HG03175 (cell line): ENCODE measurements at regions not wholly inside any gene's neighbourhood (a gene's known extent, or its start where the extent isn't known, plus 50 kb on each side); places are given as distances from the start of the nearest gene placed in this dataset.

Experiments used
- ATAC-seq: cut with Tn5 transposase; IDR thresholded peaks from one replicate; pipeline ENCODE4 v1.9.1; 2021; ENCODE audit warnings: mild to moderate bottlenecking, moderate library complexity; ENCODE audit not compliant: unreplicated experiment

DNA sequence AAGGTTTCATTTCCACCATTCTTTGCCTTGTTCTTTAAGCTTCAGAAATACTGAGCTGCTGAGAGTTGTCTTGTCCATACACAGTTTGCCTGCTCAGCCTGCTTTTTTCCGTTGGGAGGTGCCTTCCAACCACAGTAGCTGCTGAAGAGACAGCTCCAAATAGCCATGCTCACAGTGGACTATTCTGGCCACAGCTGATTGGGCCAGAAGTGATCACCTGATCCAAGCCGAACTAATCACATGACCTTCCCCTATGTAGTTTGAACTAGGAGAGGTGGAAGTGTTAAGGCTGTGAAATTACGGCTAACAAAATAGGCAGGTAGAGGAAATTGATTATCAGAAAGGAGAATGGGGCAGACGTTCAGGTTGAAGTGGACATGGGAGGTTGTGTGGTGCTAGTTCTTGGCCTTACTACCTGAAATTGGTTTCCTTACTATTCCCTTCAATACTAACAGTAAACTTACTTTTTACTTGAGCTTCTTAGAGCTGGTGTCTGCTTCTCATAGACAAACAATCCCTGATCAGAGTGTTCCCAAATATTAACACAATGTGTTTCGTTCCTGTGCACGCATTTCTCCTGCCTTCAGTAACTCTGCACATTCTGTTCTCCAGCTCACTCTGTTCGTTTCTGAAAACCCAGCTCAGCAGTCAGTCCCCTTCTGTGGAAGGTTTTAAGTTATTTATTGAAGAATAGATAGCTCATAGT, 136.1 kb downstream of the RWDD3 start:
- ATAC-seq = no peak

DNA sequence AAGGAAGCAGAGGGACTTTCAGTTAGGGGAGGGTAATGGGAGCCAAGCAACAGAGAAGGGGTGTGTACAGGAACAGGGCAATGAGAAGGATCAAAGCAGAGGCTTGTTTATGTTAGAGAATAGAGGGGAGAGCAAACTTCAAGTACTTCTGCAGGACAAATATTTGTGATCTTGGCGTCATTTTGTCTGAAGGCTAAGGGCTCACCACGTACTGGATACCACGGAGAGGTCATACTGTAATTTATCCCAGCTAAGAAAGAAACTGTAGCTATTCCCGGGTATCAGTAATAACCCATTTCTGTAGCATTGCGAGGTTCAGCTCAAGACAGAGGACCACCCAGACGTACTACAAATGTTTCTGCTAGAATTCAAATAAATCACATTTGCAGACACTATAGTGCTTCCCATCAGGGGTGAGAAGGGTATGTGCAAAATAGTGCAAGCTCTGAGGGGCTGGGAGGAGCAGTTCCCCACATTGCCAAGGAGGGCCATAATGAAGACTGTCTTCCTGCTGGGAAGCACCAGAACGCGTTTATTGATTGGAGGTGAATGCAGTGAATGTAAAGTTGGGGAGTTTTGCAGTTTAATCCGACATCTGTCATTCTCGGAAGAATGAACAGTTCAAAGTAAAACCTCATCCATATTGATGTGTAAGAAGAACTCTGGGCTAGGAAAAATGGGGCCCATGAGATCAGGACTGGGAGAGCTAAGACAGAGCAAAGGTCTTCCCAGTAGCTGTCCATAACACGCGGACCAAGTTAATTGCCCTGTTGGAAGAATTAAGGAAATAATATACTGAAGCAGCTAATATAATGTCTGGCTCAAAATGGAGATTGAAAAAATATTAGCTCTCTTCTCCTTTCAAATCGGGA, 136.9 kb downstream of the RWDD3 start:
- no peak for ATAC-seq

DNA sequence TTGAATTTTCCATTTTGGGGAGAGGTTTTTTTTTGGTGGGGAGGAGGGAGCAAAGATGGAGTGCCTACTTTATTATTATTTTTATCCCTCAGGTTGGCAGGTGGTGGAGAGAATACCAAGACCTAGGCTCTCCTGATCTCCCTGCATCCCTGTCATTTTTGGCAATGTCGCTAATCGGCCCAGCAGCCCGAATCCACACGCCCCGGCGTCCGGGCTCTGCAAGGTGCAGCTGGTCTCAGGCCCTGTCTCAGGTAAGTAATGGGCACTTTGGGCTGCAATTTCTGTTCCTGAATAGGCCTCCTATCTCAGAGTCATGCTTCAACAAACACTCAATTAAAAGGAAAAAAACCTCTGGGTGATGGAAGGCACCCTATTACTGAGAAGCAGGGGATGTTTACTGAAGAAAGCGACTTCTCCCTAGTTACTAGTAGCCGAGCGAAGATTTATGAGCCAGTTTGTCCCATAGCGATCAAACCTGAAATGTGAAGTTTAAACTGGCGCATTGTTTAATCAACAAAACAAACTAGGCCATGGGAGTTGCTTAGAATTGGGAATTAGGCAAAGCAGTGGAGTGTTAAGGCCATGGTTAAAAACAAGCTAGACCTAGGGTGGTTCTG, 137.8 kb downstream of the RWDD3 start:
- ATAC-seq = no peak

DNA sequence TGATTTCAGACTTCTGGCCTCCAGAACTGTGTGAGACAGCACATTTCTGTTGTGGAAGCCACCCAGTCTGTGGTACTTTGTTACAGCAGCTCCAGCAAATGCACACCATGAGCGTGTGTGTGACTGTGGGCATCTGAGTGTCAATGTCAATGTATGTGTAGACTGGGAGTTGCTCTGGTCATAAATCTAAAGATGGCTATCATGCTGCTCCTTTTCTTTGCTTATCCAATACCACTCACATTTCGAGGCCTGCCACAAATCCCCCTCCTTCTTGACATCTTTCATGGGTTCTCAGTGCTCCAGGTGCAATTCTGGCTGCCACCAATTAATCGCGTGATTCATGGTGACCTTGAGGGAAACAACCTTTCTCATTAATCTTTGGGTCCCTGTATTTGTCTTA, 141.2 kb downstream of the RWDD3 start:
- ATAC-seq = no peak

DNA sequence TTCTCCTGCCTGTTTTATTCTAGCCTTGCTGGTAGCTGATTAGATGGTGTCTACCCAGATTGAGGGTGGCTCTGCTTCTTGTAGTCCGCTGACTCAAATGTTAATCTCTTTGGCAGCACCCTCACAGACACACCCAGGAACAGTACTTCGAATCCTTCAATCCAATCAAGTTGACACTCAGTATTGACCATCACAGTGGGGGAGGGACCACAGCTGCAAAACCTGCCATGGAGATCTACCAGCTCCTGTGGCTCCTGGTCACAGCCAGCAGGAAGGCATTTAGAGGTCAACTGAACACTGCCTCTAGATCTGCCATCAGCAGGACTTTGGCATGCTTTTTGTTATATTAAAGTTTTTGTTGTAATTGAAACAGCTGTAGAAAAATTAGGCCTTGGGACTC, 146.9 kb downstream of the RWDD3 start:
- no peak for ATAC-seq

DNA sequence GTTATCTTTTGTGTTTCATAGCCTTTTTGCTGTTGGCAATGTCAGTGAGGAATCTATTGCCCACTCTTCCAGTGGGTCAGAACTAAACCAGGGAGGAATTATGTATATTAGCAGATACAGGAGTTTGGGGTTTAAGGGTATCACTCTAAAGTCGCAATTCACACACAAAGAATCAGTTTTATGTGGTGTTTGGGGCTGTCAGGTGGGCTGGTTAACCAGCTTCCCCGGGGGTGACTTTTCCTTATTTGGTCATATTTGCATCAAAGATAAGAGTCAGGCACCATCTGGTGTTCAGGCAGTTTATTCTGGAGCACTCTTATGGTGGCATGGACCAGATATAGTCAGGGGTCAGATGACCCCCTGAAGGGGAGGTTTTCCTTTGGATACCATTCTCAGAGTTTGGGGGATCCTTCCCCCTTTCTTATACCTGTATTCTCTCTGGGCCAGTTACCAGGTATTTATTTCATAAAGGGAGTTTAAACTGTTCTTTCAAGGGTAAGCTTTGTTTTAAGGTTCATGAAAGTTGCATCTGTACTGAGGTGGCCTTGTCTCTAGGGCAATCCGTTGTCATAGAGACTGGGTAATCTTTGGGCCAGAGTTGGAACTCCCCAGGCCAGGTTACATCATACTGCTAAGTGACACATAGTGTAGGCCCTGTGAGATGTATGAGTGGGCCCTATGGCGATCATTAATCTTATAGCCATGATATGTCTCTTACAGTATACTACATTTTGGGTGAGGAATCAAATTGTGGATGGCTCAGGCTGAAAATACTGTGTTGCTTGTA, 148.2 kb downstream of the RWDD3 start:
- ATAC-seq = no peak

DNA sequence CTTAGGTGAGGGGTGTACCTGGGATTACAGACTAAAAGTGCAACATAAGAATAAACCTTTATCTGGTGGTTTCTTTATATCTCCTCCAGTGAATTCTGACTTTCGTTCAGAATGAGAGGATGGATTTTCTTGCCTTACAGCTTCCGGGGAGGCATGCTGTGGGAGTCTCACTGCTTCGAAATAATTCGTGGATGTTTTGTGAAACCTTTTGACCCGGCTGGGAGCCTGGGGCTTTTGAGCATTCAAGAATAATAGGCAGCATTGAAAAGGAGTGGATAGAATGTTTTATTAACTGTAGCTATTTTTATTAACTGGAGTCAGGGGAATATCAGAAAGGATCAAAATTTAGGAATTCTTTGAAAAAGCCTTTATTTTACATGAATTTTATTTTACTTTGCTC, 149.1 kb downstream of the RWDD3 start:
- no peak for ATAC-seq

DNA sequence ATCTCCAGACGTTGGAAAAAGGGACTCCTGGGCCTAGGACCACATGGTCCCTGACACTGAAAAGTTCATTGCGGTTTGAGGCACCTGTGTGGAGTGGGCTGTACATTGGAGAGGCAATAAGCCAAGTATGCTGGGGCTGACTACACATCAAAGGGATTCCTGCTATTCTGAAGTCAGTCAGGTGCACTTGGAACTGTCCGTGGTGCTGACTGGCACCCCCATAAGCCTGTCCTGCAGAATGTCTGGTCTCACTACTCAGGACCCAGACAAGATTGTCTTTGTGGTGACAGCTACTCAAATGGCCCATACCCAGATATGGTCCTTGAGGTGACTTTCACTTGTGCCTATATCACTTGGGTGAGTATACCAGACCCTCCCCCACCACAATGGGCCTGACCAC, 150.6 kb downstream of the RWDD3 start:
- ATAC-seq = no peak

DNA sequence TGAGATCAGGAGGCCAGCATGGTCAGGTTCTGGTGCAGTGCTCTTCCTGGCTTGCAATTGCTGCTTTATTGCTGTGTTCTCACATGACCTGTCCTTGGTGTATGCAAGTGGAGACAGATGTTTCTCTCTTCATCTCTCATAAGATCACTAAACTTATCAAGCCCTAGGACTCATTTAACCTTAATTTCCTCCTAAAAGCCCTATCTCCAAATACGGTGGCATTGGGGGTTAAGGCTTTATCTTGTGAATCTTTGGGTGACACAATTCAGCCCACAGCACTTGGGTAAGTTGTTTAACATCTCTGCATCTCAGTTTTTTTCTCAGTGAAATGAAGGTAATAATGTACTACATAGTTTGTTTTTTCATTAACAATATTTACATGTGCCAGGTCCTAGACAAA, 152.4 kb downstream of the RWDD3 start:
- ATAC-seq = no peak

DNA sequence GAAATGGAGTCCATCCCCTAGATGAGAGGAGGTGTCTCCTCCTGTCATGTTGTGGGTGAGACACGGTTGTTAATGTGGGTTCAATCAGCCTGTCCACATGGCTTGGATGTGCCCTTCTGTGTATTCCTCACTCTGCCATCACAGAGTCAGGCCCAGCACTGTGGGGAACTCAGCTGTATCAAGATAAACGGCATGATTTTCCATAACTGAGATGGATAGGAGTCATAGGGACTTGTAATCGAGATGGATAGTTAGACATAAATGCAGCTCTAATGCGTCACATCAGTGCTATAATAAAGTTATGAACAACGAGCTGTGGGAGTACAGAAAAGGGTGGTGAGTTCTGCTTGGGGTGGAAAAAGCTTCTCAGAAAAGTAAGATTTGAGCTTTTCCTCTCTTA, 152.9 kb downstream of the RWDD3 start:
- ATAC-seq = no peak

DNA sequence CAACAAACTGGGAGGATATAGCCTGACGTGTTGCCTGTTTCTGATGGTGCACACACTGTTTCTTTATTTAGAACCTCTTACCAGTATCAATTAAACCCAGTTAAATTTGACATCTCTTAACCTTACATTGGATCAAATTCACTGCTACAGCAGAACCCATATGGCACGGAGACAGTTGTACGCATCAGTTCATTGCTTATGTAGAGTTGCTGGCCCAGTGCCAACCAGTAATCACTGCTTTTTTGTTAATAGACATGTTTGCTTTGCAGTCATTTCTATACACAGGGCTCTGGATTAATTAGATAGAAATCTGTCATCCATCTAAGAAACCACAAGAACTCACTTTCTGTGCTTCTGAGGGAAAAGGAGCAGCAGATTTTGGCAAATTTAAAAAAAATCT, 154.0 kb downstream of the RWDD3 start:
- ATAC-seq = no peak

DNA sequence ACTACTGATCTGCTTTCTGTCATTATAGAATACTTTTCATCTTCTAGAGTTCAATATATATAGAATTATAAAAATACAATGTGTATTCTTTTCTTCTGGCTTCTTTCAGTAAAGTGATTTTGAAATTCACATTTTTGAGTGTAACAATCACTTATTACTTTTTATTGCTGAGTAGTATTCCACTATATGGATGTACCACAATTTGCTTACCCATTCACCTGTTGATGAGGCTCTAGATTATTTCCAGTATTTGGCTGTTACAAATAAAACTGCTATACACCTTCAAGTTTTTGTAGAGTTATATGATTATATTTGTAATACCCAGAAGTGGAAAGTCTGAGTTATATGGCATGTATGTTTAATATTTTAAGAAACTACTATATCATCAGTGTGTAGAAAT, 159.4 kb downstream of the RWDD3 start:
- no peak for ATAC-seq

DNA sequence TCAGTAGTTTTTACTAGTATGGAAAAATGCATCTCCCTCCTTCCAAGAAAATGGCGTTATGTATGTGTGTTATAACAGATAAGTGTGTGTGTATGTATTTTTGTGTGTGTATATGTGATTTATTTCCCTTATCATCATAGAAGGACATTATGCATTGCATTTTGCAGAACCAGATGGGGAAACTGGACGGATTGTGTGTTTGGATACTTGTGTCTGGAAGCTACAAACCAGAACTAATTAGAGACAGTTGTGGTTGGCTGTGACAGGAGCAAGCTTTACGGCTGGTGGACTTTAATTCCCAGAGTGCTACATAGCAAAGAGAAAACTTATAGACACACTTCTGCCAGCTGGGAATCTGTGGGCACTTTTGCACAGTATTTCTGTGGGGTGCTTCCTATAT, 162.5 kb downstream of the RWDD3 start:
- no peak for ATAC-seq

DNA sequence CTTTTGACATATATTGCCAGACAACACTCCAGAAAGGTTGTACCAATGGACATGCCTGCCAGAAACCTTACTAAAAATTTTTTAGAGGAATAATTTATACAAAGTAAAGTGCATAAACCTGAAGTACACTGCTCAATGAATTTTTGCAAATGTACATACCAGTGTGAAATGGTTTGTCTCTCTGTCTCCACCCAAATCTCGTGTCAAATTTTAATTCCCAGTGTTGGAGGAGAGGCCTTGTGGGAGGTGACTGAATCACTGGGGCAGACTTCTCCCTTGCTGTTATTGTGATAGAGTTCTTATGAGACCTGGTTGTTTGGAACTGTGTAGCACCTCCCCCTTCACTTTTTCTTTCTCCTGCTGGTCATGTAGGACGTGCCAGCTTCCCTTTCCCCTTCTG, 168.8 kb downstream of the RWDD3 start:
- no peak for ATAC-seq

DNA sequence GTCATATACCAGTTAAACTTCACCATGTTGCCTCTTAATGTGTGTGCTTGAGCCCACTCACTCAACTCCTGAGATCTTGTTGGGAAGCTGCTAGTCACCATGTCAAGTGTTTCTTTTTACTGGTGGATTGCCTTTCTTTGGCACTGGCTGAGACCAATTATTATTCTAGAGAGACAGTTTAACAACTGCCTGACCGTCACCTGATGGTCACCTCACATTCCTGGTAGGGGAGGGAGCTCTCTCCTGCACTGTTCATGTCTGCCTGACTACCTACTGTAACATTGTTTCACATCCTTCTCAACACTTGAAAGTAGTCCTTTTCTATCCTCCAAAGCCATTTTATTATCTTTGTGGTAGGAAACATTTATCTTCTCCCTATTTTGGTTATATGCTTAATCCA, 172.3 kb downstream of the RWDD3 start:
- ATAC-seq = no peak

DNA sequence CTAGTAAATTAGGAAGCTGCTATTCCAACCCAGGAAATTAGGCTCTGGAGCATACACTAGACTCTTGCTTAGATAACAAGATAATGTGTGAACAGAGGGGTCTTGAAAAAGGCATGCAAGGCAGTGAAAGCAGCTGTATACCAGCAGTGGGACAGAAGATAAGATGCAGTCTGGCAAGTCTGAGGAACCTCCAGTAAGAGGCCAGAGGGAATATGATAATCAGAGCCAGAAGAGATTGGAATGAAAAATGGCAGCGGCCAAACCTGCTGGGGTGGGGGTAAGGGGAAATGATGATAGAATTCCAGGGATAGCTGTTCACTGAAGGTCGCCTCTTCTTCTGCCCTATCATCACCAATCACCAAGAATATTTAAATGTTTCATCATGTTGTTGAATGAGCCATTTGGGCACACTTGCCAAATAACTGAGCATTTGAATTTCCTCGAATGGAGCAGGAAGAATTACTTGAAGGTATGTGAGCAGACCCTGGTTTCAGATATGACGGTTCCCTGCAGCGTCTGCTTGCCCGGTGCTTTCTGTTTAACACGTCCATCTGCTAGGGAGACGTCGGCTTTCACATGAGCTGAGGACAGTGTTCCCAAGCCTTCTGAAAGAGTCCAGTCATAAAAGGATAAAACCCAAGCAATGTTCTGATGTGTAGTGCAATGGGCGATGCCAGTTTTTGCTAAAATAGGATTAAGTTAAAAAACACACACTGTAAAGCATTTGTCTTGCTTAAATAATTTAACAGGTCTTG, 173.3 kb downstream of the RWDD3 start:
- ATAC-seq = no peak

DNA sequence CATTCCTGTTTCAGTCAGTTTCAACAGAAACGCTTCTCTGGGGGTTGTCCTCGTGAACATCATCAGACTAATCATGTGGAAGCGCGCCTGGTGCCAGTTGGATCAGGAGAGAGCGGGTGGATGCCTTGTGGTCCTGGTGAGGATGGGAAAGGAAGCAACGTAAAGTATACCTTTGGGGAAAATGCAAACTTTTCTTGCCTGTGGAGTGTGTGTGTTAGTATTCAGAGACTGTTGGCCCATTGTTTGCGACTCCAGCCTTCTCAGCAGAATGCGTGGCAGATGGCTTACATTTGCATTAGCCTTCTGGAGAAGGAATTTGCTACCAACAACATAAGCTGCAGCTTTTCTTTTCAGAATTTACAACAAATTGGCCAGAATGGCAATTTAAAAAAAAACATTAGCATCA, 173.9 kb downstream of the RWDD3 start:
- ATAC-seq = no peak

DNA sequence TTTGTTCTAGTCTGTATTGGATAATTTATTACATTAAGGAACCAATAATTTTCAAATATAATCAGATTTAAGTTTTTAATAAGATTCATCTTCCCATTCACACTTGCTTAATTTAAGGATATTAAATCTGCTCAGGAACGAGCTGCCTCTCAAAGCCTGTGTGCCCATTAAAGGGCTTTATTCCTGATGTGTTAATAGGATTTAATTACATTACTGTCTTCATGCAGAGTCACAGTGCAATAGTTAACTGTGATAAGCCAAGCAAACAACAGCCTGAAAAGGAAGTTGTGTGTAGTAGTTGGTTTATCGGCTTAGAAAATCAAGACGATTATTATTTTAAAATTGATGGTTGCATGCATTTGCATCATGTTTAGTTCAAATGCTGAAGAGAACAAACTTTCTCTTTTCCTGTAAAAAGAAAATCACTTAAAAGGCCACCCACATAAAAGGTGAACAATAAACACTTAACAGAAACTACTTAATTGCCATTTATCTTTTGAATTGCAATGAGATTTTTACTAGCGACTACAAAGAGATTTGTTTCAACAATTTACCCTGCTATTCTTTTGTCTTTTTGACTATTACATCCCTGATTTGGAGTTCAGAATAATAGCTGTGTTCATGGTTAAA, 174.6 kb downstream of the RWDD3 start:
- ATAC-seq = no peak

DNA sequence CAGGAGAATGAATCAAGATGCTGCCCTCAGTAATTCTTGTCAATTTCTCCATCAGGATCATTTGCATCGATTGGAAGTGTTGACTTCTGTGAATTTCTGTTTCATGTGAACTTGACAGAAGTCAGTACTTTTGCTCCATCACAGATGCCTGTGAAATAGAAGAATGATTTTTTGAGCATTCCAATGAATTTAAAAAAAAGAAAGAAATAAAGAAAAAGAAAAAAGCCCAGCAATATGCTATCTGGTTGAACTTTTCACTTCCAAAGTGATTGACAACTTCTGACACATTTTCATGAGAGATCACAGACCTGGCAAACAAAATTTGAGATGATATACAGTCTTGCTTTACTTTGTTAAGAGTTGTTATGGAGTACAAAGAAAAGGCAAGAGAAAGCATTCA, 175.3 kb downstream of the RWDD3 start:
- no peak for ATAC-seq

DNA sequence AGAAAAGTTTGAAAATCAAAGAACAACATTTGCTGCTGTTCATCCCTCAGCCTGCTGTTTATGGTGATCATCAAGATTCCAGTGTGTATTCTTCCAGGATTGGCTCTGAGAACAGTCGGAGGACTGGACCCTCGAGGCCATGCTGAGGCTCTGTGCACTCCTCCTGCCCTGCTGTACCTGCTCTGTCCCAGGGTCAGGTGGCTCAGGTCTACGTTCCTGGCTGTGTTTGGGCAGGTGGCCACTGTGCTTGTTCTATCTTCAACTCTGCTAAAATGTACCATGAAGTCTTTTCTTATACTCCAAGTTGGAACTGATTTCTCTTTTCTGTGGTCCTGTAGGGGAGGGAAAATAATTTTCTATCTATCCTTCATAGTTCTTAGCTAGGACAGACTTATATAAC, 175.9 kb downstream of the RWDD3 start:
- no peak for ATAC-seq
